ENCODE measurements at regions not wholly inside any gene's neighbourhood (a gene's known extent, or its start where the extent isn't known, plus 50 kb on each side); places are given as distances from the start of the nearest gene placed in this dataset.

DNA sequence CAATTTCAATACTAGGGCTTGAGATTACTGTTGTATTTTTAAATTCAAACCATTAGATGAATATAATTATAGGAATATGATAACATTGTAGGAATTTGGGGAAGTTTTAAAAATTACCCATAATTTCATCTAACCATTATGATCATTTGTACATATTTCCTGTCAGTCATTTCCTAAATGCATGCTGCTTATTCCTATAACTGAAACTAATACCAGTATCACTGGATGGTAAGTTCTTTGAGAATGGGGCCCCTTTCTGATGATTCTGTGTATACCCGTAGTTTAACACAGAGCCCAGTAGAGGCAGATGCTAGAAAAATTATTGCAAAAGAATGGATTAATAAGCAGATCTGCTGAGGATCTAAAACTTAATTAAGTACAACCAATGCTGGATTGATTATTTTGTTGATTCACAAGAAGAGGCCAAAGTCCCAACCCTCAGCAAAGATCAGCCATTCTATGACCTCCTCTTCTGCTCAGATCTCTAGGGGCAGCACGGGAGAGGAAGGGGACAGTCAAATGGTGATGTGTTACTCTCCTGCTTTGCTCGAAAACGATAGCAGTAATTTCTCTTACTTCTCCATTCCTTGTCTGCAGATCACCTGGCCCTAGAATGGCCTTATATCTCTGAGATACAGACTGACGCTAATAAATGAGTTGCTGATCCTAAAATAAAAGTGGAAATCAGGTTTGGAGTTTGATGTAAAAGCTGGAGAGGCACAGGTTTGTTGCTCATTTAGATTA, 69.5 kb upstream of the PELI1 start:
- Mint-ChIP-seq H3K4me3 (peak overlapping the region; percentile 76), H3K27ac (peak overlapping the region; percentile 91), H3K36me3 (ENCODE audit: low read depth) (peaks cover 2% of the 10 kb centered on the region), H3K27me3 (no peaks in the 10 kb centered on the region), H3K4me1 (peaks cover 22% of the 10 kb centered on the region)
- DNase-seq (no peak), ATAC-seq (peak; percentile 40)
- H3K9me3 ChIP-seq (ENCODE audit: control insufficient read depth, low read length, poor library complexity, severe bottlenecking) = no peaks in the 10 kb centered on the region

DNA sequence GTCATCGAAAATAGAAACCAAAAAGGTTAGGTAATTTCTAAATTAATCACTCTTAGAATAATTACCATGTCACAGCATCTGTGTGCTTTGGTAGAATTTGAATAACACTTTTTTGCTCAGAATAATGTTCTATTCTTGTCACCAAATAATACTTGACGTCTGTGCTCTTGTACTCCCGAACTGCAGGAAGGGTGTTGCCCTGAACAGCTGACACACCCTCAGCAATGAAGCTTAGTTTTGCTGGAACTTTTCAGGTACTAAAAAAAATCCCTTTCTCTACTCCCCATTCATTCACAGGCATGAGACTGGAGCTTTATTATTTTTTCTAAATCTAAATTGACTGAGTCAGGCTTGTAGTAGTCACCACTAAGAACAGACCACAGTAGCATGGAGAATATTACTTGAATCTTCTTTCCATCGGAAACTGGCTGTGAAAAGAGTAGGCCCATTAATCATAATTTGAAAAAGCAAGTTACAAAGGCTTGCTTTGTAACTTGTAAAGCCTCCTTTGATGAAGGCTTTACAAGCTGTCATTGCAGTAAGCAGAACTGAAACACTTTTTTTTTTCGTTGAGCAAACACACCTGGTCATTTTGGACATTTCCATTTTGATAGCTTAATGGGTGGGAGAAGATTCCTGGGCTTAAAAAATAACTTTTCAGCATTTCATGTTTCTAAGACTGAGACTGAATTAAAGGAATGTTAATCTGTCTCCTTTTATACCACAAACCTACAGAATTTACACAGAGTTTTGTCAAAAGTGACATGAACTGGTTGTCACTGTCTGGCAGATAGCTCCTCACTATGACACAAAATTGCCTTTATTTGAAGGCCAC, 70.3 kb upstream of the PELI1 start:
- Mint-ChIP-seq H3K4me1 (peaks cover 22% of the 10 kb centered on the region), H3K4me3 (peak overlapping the region; percentile 76), H3K36me3 (ENCODE audit: low read depth) (peaks cover 2% of the 10 kb centered on the region), H3K27me3 (no peaks in the 10 kb centered on the region), H3K27ac (peak overlapping the region; percentile 91)
- DNase-seq (no peak), ATAC-seq (peak; percentile 81)
- no peaks in the 10 kb centered on the region for H3K9me3 ChIP-seq (ENCODE audit: control insufficient read depth, low read length, poor library complexity, severe bottlenecking)

DNA sequence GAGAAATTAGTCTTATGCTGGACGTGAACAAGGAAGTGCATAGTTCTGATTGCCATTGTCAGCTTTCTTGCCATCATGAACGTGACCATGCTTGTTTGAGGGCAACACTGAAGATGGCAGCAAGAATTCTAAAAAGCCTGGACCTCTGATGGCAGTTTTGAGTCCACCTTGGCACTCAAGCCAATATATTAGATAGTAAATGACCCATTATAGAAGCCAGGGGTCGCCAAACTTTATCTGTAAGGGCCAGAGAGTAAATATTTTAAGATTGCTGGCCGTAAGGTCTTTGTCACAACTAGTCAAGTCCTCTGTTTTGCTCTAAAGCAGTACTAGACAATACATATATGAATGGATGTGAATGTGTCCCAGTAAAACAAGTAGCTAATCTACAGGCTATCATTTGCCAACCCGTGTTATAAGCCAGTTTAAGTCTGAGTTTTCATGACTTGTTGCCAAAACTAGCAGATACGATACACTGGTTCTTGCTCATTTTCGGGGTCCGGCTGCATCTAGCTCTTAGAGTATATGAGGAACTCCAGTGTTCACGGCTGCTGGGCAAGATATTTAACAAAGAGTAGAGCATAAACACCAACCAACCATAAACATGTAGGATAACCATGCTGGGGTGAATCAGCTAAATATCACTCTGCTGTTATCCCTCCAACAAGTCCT, 73.1 kb upstream of the PELI1 start:
- DNase-seq (no peak), ATAC-seq (no peak)
- no peak overlapping the region for H3K4me3 Mint-ChIP-seq
- no peaks in the 10 kb centered on the region for H3K27me3 Mint-ChIP-seq
- H3K4me1 Mint-ChIP-seq = peaks cover 20% of the 10 kb centered on the region
- H3K36me3 Mint-ChIP-seq (ENCODE audit: low read depth) = no peaks in the 10 kb centered on the region
- no peaks in the 10 kb centered on the region for H3K9me3 ChIP-seq (ENCODE audit: control insufficient read depth, low read length, poor library complexity, severe bottlenecking)
- no peak overlapping the region for H3K27ac Mint-ChIP-seq

DNA sequence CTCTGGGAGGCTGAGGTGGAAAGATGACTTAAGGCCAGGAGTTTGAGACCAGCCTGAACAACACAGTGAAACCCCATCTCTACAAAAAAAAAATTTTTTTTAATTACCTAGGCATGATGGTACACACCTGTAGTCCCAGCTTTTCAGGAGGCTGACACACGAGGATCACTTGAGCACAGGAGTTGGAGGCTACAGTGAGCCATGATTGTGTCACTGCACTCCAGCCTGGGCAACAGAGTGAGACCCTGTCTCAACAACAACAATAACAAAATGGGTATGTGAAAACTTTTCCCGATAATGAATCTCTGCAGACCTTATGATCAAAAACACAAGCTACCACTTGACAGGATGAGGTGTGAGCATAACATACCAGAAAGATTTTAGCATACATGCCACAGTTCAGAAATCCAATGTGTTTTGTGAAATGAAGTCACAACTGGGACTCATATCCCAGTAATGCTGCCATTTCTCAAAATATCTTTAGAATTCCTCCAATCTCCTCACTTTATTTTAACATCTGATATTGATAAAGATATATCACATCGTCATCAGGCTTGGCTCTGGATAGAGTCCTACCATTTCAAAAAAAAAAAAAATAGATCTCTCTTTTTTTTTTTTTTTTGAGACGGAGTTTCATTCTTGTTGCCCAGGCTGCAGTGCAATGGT, 74.0 kb upstream of the PELI1 start:
- H3K27ac Mint-ChIP-seq = no peak overlapping the region
- H3K27me3 Mint-ChIP-seq = no peaks in the 10 kb centered on the region
- H3K4me1 Mint-ChIP-seq = peaks cover 20% of the 10 kb centered on the region
- no peaks in the 10 kb centered on the region for H3K36me3 Mint-ChIP-seq (ENCODE audit: low read depth)
- no peak overlapping the region for H3K4me3 Mint-ChIP-seq
- ATAC-seq = no peak
- H3K9me3 ChIP-seq (ENCODE audit: control insufficient read depth, low read length, poor library complexity, severe bottlenecking) = no peaks in the 10 kb centered on the region
- DNase-seq = no peak

DNA sequence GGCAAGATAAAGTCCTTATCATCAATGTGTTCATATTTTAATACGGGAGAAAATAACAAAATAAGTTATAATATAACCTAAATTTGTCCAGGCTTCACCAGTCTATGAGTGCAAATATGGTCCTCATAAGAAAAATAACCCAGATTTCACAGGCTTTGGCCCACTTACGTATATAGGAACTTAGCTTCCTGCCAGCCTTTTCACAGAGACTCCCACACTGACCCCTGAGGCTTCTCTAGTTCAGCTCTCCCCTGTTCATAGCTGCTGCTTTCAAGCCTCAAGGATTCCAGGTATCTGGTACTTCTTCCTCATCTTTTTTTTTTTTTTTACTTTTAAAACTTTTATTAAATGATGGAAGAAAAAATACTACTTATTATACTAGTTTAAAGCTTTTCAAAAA, 74.9 kb upstream of the PELI1 start:
- no peak for DNase-seq
- Mint-ChIP-seq H3K36me3 (ENCODE audit: low read depth) (no peaks in the 10 kb centered on the region), H3K4me1 (peaks cover 13% of the 10 kb centered on the region), H3K27me3 (no peaks in the 10 kb centered on the region), H3K27ac (no peak overlapping the region), H3K4me3 (no peak overlapping the region)
- no peaks in the 10 kb centered on the region for H3K9me3 ChIP-seq (ENCODE audit: control insufficient read depth, low read length, poor library complexity, severe bottlenecking)
- no peak for ATAC-seq

DNA sequence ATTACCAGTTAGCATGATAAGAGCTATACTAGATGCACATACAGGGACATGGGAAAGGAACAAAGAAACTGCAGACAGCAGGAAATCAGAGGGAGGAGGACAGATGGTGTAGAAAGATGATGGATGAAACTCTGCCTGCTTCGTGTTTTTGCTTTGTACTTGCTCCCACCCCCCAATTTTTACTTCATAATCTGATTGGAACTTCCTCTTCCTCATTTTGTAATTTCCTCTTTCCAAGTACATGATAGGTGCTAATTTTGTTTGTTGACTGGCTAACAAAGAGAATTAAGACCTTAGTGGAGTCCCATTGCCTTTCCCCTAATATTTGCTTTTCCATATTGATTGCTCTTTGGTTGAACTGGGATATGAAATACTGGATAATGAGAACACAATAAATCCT, 76.0 kb upstream of the PELI1 start:
- no peak for ATAC-seq
- Mint-ChIP-seq H3K27ac (no peak overlapping the region), H3K27me3 (no peaks in the 10 kb centered on the region), H3K4me1 (peaks cover 11% of the 10 kb centered on the region), H3K4me3 (no peak overlapping the region), H3K36me3 (ENCODE audit: low read depth) (no peaks in the 10 kb centered on the region)
- no peaks in the 10 kb centered on the region for H3K9me3 ChIP-seq (ENCODE audit: control insufficient read depth, low read length, poor library complexity, severe bottlenecking)
- DNase-seq = no peak

DNA sequence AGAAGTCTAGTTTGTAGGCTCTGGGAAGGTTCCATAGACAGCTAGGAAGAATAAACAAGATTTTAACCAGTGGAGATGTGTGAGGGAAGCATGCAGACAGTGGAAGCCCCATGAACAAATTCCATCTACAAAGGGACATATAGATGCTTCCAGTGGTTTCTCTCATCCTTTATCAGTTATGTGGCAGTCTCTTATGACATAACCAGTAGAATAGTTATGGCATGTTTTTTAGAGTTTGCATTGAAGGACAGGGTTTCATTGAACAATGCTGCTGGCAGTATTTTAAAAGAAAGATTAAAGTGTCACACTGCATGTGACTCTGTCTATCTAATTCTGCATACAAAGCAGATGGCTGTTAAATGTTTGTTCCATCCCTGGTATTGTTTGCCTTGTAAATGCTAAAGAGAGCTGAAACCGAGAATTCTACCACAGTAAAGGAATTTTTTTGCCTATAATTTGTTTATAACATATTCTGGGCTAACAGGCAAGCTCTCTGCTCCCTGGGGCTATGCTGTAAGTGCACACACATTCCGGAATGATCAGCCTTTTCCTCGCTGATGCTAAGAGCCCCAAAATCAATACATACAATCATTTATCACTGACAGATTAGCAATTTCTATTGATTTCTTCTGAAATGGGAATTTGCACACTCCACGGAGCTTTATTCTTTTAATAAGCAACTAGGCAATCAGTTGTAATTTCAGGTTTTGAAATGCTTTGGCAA, 76.8 kb upstream of the PELI1 start:
- H3K9me3 ChIP-seq (ENCODE audit: control insufficient read depth, low read length, poor library complexity, severe bottlenecking) = no peaks in the 10 kb centered on the region
- Mint-ChIP-seq H3K4me1 (peaks cover 11% of the 10 kb centered on the region), H3K27ac (no peak overlapping the region), H3K4me3 (no peak overlapping the region), H3K36me3 (ENCODE audit: low read depth) (no peaks in the 10 kb centered on the region), H3K27me3 (no peaks in the 10 kb centered on the region)
- DNase-seq = no peak
- no peak for ATAC-seq

DNA sequence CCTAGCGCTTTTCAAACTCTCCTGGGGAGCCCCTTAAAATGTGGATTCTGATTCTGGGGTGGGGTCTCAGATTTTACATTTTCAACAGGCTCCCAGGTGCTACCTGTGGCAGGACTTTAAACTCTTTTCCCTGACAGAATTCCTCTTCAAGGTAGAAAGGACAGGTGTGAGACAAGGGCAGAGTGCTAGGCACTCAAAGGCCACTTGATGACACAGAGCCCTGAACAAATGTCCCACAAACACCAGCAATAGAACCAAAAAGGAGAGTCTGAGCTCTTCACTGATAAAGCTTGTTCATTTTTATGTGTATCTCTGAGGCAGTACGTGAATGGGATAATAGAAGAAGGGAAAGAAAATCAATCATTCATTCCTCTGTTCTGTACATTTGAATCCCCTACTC, 77.7 kb upstream of the PELI1 start:
- DNase-seq = no peak
- H3K36me3 Mint-ChIP-seq (ENCODE audit: low read depth) = no peaks in the 10 kb centered on the region
- H3K9me3 ChIP-seq (ENCODE audit: control insufficient read depth, low read length, poor library complexity, severe bottlenecking) = no peaks in the 10 kb centered on the region
- no peaks in the 10 kb centered on the region for H3K27me3 Mint-ChIP-seq
- ATAC-seq = no peak
- peaks cover 10% of the 10 kb centered on the region for H3K4me1 Mint-ChIP-seq
- no peak overlapping the region for H3K27ac Mint-ChIP-seq
- H3K4me3 Mint-ChIP-seq = no peak overlapping the region

DNA sequence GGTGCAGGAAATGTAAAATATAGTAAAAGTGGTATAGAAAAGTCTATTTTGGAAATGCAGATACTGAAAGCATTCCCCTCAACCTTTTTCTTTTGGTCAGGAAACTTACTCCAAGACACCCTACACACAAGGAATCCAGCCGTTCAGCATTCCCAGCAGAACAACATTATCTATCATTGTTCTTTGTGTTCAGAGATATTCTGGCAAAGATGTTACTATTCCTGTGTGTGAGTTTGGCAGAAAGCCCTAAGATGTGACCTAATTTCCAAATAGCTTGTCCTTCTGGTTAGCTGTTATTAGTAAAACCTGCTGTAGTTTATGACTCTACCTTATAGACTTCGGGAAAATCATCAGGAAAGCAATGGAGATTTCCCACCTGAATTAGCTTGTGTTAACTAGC, 78.1 kb upstream of the PELI1 start:
- ATAC-seq = no peak
- DNase-seq = no peak
- Mint-ChIP-seq H3K27ac (no peak overlapping the region), H3K36me3 (ENCODE audit: low read depth) (no peaks in the 10 kb centered on the region), H3K4me3 (no peak overlapping the region), H3K27me3 (no peaks in the 10 kb centered on the region), H3K4me1 (peaks cover 7% of the 10 kb centered on the region)
- H3K9me3 ChIP-seq (ENCODE audit: control insufficient read depth, low read length, poor library complexity, severe bottlenecking) = no peaks in the 10 kb centered on the region

DNA sequence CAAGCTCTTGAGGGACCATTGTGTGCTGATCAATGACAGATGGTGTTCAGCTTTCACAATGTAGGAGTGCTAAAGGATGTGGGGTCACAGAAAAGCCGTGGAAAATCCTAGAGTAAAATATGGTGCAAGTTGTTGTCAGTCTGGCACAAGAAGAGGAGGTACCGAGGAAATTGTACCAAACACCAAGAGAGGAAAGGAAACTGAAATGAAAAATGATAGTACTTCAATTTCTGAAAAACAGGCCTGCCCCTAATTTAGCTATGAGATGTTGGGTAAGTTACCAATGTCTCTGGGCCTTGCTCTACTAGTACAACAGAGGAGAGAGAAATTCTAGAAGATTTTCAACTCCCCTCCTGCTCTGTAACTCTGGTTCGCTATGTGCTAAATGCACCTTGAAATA, 78.8 kb upstream of the PELI1 start:
- no peaks in the 10 kb centered on the region for H3K36me3 Mint-ChIP-seq (ENCODE audit: low read depth)
- H3K4me1 Mint-ChIP-seq = peaks cover 10% of the 10 kb centered on the region
- H3K9me3 ChIP-seq (ENCODE audit: control insufficient read depth, low read length, poor library complexity, severe bottlenecking) = no peaks in the 10 kb centered on the region
- no peak overlapping the region for H3K4me3 Mint-ChIP-seq
- H3K27ac Mint-ChIP-seq = peak overlapping the region; percentile 81
- H3K27me3 Mint-ChIP-seq = no peaks in the 10 kb centered on the region
- peak; percentile 52 for ATAC-seq
- DNase-seq = no peak

DNA sequence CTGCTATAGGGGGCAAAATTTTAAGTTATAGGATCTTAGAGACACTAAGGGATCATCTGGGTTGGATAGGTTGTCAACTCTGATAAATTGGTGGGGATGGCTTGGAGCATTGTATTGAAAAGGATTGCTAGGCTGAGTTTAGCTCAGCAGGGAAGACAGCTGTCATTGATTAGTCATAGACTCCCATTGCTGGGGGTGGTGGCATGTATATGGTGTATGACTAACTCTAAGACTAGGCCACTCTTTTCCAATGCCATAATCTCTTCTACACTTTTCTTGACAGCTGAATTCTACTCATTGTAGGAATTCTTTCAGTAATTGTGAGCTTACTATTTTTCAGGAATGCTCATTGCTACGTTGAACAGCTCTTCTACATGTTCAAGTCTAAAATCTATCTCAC, 81.3 kb upstream of the PELI1 start:
- Mint-ChIP-seq H3K27me3 (peaks cover 6% of the 10 kb centered on the region), H3K27ac (no peak overlapping the region), H3K4me1 (peaks cover 15% of the 10 kb centered on the region), H3K36me3 (ENCODE audit: low read depth) (peaks cover 3% of the 10 kb centered on the region), H3K4me3 (no peak overlapping the region)
- no peaks in the 10 kb centered on the region for H3K9me3 ChIP-seq (ENCODE audit: control insufficient read depth, low read length, poor library complexity, severe bottlenecking)
- DNase-seq (no peak), ATAC-seq (no peak)

DNA sequence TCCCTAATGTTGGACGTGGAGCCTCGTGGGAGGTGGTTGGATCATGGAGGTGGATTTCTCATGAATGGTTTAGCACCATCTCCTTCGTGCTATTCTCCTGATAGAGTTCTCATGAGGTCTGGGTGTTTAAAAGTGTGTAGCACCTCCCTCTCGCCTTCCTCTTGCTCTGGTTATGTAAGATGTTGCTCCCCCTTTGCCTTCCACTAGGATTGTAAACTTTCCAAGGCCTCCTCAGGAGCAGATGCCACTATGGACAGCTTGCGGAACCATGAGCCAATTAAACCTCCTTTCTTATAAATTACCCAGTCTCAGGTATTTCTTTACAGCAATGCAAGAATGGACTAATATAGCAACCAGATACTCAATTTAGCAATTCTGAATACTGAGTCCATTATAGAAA, 82.4 kb upstream of the PELI1 start:
- Mint-ChIP-seq H3K4me3 (no peak overlapping the region), H3K36me3 (ENCODE audit: low read depth) (peaks cover 3% of the 10 kb centered on the region), H3K27ac (no peak overlapping the region), H3K27me3 (peaks cover 10% of the 10 kb centered on the region), H3K4me1 (peaks cover 17% of the 10 kb centered on the region)
- DNase-seq = no peak
- no peak for ATAC-seq
- H3K9me3 ChIP-seq (ENCODE audit: control insufficient read depth, low read length, poor library complexity, severe bottlenecking) = no peaks in the 10 kb centered on the region
